Erythroblast (primary cell): ENCODE measurements at regions not wholly inside any gene's neighbourhood (a gene's known extent, or its start where the extent isn't known, plus 50 kb on each side); places are given as distances from the start of the nearest gene placed in this dataset.

Source experiments
- GATA1 ChIP-seq: IDR thresholded peaks from 2 replicates; pipeline ENCODE4 v1.6.1; 2011; ENCODE audit warnings: low read depth, mild to moderate bottlenecking, control low read depth, low read length, moderate library complexity
- POLR2A ChIP-seq: IDR thresholded peaks from 2 replicates; pipeline ENCODE4 v1.6.1; 2011; ENCODE audit warnings: mild to moderate bottlenecking, low read length

GRCh38 chr1:105419030-105419429 is 1637.4 kb upstream of the PRMT6 start:
- TF ChIP-seq POLR2A (no peak), GATA1 (no peak)
